SK-N-SH (cell line): ENCODE measurements at regions not wholly inside any gene's neighbourhood (a gene's known extent, or its start where the extent isn't known, plus 50 kb on each side); places are given as distances from the start of the nearest gene placed in this dataset.

Experiments used
- CTCF ChIA-PET: fragments of 300-600, 350-600 bp; formaldehyde crosslinking; extraction: SDS; loops from one replicate; lab custom pipeline; 2021; lab: Yijun Ruan, JAX
- POLR2A ChIA-PET: fragments of 350-600 bp; sonication (Branson Sonifier 250); formaldehyde crosslinking; extraction: SDS; loops from one replicate; lab custom pipeline; 2020; ENCODE audit warnings: antibody characterized with exemption, inconsistent platforms; lab: Yijun Ruan, JAX
- DNase-seq: peaks from one replicate; pipeline ENCODE4 v3.0.0; 2012
- H2AFZ ChIP-seq: fragments of 200-600 bp; sonication (generic); 2 replicates; pipeline ENCODE4 v1.8.1; 2016; ENCODE audit warnings: antibody characterized with exemption, mild to moderate bottlenecking, low read depth
- H3F3A ChIP-seq: fragments of 200-600 bp; sonication (generic); replicated peaks from 2 replicates; pipeline ENCODE3; 2016; ENCODE audit warnings: antibody characterized with exemption, mild to moderate bottlenecking; ENCODE audit not compliant: insufficient read depth
- H3K27ac ChIP-seq, 2 experiments: fragments of 200-500 bp in 1 of 2; fragments of 200-600 bp in 1 of 2; sonication (Bioruptor generic) in 1 of 2; sonication (generic), shearing (Covaris generic) in 1 of 2; 2 replicates each; pipeline versions ENCODE4 v1.5.1 to v1.6.1; 2014 to 2016; ENCODE audit warnings: low read depth in 2 of 2, inconsistent platforms in 1 of 2, low read length in 1 of 2, mild to moderate bottlenecking in 1 of 2, mixed read lengths in 1 of 2
- H3K27me3 ChIP-seq: fragments of 200-600 bp; sonication (generic), shearing (Covaris generic); 2 replicates; pipeline ENCODE4 v1.6.1; 2016; ENCODE audit warnings: mixed run types; ENCODE audit not compliant: insufficient read depth
- H3K36me3 ChIP-seq, 2 experiments: fragments of 200-500 bp in 1 of 2; fragments of 200-600 bp in 1 of 2; sonication (Bioruptor generic) in 1 of 2; sonication (generic) in 1 of 2; replicated peaks in 1 of 2; 2 replicates each; pipeline versions ENCODE3 to v1.5.1; 2014 to 2016; ENCODE audit warnings: low read length in 1 of 2, mild to moderate bottlenecking in 1 of 2; ENCODE audit not compliant: insufficient read depth in 2 of 2, control insufficient read depth in 1 of 2
- H3K4me1 ChIP-seq, 2 experiments: fragments of 200-500 bp in 1 of 2; fragments of 200-600 bp in 1 of 2; sonication (Bioruptor generic) in 1 of 2; sonication (generic), shearing (Covaris generic) in 1 of 2; 2 replicates each; pipeline versions ENCODE4 v1.5.1 to v1.6.1; 2014 to 2016; ENCODE audit warnings: low read depth in 1 of 2, low read length in 1 of 2, mixed run types in 1 of 2; ENCODE audit not compliant: insufficient read depth in 2 of 2, control insufficient read depth in 1 of 2
- H3K4me2 ChIP-seq: fragments of 200-600 bp; sonication (generic), shearing (Covaris generic); 2 replicates; pipeline ENCODE4 v1.6.1; 2017; ENCODE audit warnings: mixed run types
- H3K4me3 ChIP-seq, 2 experiments: fragments of 200-500 bp in 1 of 2; fragments of 200-600 bp in 1 of 2; sonication (Bioruptor generic) in 1 of 2; sonication (generic), shearing (Covaris generic) in 1 of 2; 2 replicates each; pipeline versions ENCODE4 v1.5.1 to v1.8.1; 2014 to 2016; ENCODE audit warnings: low read depth in 2 of 2, inconsistent platforms in 1 of 2, low read length in 1 of 2, mild to moderate bottlenecking in 1 of 2, mixed read lengths in 1 of 2, moderate library complexity in 1 of 2
- H3K79me2 ChIP-seq: fragments of 200-600 bp; sonication (generic); 2 replicates; pipeline ENCODE4 v1.8.1; 2017; ENCODE audit warnings: mild to moderate bottlenecking; ENCODE audit not compliant: insufficient read depth
- H3K9ac ChIP-seq: fragments of 200-600 bp; sonication (generic); 2 replicates; pipeline ENCODE4 v1.6.1; 2017; ENCODE audit warnings: mixed run types
- H3K9me2 ChIP-seq: fragments of 200-600 bp; sonication (generic); 2 replicates; pipeline ENCODE4 v1.6.1; 2017; ENCODE audit warnings: mixed run types
- H3K9me3 ChIP-seq: fragments of 200-600 bp; sonication (generic); 2 replicates; pipeline ENCODE4 v1.6.1; 2017; ENCODE audit warnings: mixed run types, mild to moderate bottlenecking, moderate library complexity
- H4K20me1 ChIP-seq: fragments of 200-600 bp; sonication (generic); 2 replicates; pipeline ENCODE4 v1.6.1; 2017; ENCODE audit warnings: mild to moderate bottlenecking, mixed run types; ENCODE audit not compliant: insufficient read depth
- ELF1 ChIP-seq: IDR thresholded peaks from 2 replicates; pipeline ENCODE4 v1.4.0; 2012
- NFIC ChIP-seq: IDR thresholded peaks from 2 replicates; pipeline ENCODE4 v1.4.0; 2012; ENCODE audit warnings: borderline replicate concordance
- NRF1 ChIP-seq: IDR thresholded peaks from 2 replicates; pipeline ENCODE4 v1.6.1; 2012; ENCODE audit warnings: low read depth, mild to moderate bottlenecking, low read length
- POLR2AphosphoS5 ChIP-seq: IDR thresholded peaks from 2 replicates; pipeline ENCODE4 v1.6.1; 2012; ENCODE audit warnings: low read depth, low read length
- RAD21 ChIP-seq: IDR thresholded peaks from 2 replicates; pipeline ENCODE4 v1.6.1; 2012; ENCODE audit warnings: mild to moderate bottlenecking, low read length
- RCOR1 ChIP-seq: fragments of 150-350 bp; IDR thresholded peaks from 2 replicates; pipeline ENCODE4 v1.6.1; 2017; ENCODE audit warnings: antibody characterized with exemption, low read length
- RXRA ChIP-seq: IDR thresholded peaks from 2 replicates; pipeline ENCODE4 v1.4.0; 2012; ENCODE audit warnings: low read depth, mild to moderate bottlenecking, borderline replicate concordance
- SMC3 ChIP-seq: IDR thresholded peaks from 2 replicates; pipeline ENCODE4 v1.6.1; 2012; ENCODE audit warnings: low read depth, low read length, improper control_type of control experiment
- TAF1 ChIP-seq: IDR thresholded peaks from 2 replicates; pipeline ENCODE4 v1.6.1; 2012; ENCODE audit warnings: low read depth, mild to moderate bottlenecking, low read length, moderate library complexity, borderline replicate concordance
- TCF12 ChIP-seq: IDR thresholded peaks from 2 replicates; pipeline ENCODE4 v1.4.0; 2012
- YY1 ChIP-seq: IDR thresholded peaks from 2 replicates; pipeline ENCODE4 v1.4.0; 2012; ENCODE audit warnings: low read depth, mild to moderate bottlenecking
- WGBS: methylation state at CpG from one replicate; pipeline ENCODE4 v1.1.6; 2017; ENCODE audit warnings: low lambda C conversion rate; 5-methylcytosine and 5-hydroxymethylcytosine counted together
- TF ChIP-seq, protein P1 (sequence below): IDR thresholded peaks from 2 replicates; pipeline ENCODE4 v1.4.0; 2012; ENCODE audit warnings: low read depth, borderline replicate concordance
- TF ChIP-seq, protein P2 (sequence below): IDR thresholded peaks from 2 replicates; pipeline ENCODE4 v1.4.0; 2012; ENCODE audit warnings: low read depth
- TF ChIP-seq, protein P3 (sequence below): fragments of 150-350 bp; IDR thresholded peaks from 2 replicates; pipeline ENCODE4 v1.6.1; 2017; ENCODE audit warnings: antibody characterized with exemption, low read length, low read depth, borderline replicate concordance
- TF ChIP-seq, protein P4 (sequence below): IDR thresholded peaks from 2 replicates; pipeline ENCODE4 v1.6.1; 2012; ENCODE audit warnings: mild to moderate bottlenecking, low read depth, low read length, moderate library complexity

DNA sequence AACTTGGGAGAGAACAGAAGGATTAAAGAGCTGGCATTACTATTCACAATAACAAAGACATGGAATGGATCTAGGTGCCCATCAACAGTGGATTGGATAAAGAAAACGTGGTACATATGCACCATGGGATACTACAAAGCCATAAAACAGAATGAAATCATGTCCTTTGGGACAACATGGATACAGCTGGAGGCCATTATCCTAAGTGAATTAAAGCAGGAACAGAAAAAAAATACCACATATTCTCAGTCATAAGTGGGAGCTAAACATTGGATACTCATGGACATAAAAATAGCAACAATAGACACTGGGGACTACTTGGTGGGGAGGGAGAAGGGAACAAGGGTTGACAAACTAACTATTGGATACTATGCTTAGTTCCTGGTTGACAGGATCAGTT, 133.2 kb upstream of the ITGB1 start:
- H3K4me2 ChIP-seq: no peak overlapping the region
- no peak overlapping the region for H3K9ac ChIP-seq
- no peaks in the 10 kb centered on the region for H3K27me3 ChIP-seq
- H4K20me1 ChIP-seq: no peaks in the 10 kb centered on the region
- H2AFZ ChIP-seq: no peak overlapping the region
- H3K79me2 ChIP-seq: no peaks in the 10 kb centered on the region
- TF ChIP-seq RAD21: no peak
- TF ChIP-seq POLR2AphosphoS5: no peak
- TF ChIP-seq, protein P1, sequence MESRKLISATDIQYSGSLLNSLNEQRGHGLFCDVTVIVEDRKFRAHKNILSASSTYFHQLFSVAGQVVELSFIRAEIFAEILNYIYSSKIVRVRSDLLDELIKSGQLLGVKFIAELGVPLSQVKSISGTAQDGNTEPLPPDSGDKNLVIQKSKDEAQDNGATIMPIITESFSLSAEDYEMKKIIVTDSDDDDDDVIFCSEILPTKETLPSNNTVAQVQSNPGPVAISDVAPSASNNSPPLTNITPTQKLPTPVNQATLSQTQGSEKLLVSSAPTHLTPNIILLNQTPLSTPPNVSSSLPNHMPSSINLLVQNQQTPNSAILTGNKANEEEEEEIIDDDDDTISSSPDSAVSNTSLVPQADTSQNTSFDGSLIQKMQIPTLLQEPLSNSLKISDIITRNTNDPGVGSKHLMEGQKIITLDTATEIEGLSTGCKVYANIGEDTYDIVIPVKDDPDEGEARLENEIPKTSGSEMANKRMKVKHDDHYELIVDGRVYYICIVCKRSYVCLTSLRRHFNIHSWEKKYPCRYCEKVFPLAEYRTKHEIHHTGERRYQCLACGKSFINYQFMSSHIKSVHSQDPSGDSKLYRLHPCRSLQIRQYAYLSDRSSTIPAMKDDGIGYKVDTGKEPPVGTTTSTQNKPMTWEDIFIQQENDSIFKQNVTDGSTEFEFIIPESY: no peak
- TF ChIP-seq, protein P2, sequence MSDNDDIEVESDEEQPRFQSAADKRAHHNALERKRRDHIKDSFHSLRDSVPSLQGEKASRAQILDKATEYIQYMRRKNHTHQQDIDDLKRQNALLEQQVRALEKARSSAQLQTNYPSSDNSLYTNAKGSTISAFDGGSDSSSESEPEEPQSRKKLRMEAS: no peak
- TF ChIP-seq RCOR1: no peak
- TF ChIP-seq RXRA: no peak
- TF ChIP-seq TCF12: no peak
- TF ChIP-seq TAF1: no peak
- TF ChIP-seq SMC3: no peak
- no peak for TF ChIP-seq NFIC
- TF ChIP-seq NRF1: no peak
- ChIA-PET CTCF (no interaction called here), POLR2A (no interaction called here)
- no peak overlapping the region for H3K27ac ChIP-seq
- H3K9me2 ChIP-seq: no peaks in the 10 kb centered on the region
- no peak for DNase-seq
- H3K4me1 ChIP-seq: no peaks in the 10 kb centered on the region
- H3K36me3 ChIP-seq: no peaks in the 10 kb centered on the region
- H3F3A ChIP-seq: no peaks in the 10 kb centered on the region
- H3K4me3 ChIP-seq: no peak overlapping the region
- no peaks in the 10 kb centered on the region for H3K9me3 ChIP-seq
- 23% methylated on average over 1 of the region's 1 CpG for WGBS

DNA sequence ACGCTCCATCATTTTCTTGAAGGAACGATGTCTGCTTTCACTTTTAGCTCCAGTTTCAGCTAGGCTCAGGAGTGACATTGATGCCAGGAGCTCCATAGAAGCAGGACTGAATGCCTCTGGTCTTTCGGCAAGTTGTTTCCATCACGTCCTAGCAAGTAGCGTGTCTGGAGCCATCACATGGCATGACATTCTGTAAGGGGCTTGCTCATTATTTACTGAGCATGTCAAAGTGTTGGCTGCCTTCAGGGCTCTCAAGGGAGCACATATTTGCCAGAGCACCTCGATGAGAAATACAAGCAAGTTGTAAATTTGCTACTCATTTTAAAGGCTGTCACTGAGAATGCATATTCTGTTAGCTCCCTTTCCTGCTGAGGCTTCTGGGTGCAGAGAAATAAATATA, 131.0 kb upstream of the ITGB1 start:
- Histone ChIP-seq H2AFZ (no peak overlapping the region), H3K27me3 (no peaks in the 10 kb centered on the region), H4K20me1 (no peaks in the 10 kb centered on the region), H3K9me2 (no peaks in the 10 kb centered on the region), H3K9me3 (no peaks in the 10 kb centered on the region), H3K9ac (no peak overlapping the region), H3F3A (no peaks in the 10 kb centered on the region), H3K4me1 (no peaks in the 10 kb centered on the region), H3K4me2 (no peak overlapping the region), H3K4me3 (no peak overlapping the region), H3K27ac (no peak overlapping the region), H3K79me2 (no peaks in the 10 kb centered on the region), H3K36me3 (no peaks in the 10 kb centered on the region)
- no peak for TF ChIP-seq NRF1
- 80% methylated on average over 6 of the region's 6 CpGs for WGBS
- POLR2A ChIA-PET: no interaction called here
- CTCF ChIA-PET: no interaction called here
- no peak for DNase-seq

DNA sequence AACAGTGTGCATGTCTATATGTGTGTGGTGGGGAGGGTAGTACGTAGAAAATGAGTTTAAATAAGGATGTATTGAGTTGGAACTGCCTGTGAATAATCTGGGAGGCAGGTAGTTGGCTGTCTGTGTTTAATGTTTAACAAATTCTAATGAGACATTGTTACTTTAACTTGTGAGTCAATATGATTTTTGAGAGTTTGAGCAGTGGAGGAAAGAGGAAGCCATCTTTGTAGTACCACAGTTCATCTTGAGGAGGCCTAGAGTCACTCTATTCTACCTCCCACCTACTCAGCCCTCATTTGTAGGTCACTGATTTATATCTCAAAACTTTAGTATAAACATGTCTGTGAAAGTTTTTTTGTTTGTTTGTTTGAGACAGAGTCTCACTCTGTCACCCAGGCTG, 129.9 kb upstream of the ITGB1 start:
- no peaks in the 10 kb centered on the region for H3K4me1 ChIP-seq
- no peaks in the 10 kb centered on the region for H3K36me3 ChIP-seq
- no peak overlapping the region for H2AFZ ChIP-seq
- no peak overlapping the region for H3K4me3 ChIP-seq
- H3K9me2 ChIP-seq: no peaks in the 10 kb centered on the region
- H4K20me1 ChIP-seq: no peaks in the 10 kb centered on the region
- DNase-seq: no peak
- no peaks in the 10 kb centered on the region for H3K27me3 ChIP-seq
- no peaks in the 10 kb centered on the region for H3K79me2 ChIP-seq
- no peak overlapping the region for H3K27ac ChIP-seq
- no peaks in the 10 kb centered on the region for H3F3A ChIP-seq
- POLR2A ChIA-PET: no interaction called here
- no peak overlapping the region for H3K4me2 ChIP-seq
- no peaks in the 10 kb centered on the region for H3K9me3 ChIP-seq
- CTCF ChIA-PET: no interaction called here
- WGBS: 66% methylated on average over 1 of the region's 1 CpG
- no peak overlapping the region for H3K9ac ChIP-seq
- TF ChIP-seq, protein P2: no peak
- TF ChIP-seq NRF1: no peak
- TF ChIP-seq, protein P3, sequence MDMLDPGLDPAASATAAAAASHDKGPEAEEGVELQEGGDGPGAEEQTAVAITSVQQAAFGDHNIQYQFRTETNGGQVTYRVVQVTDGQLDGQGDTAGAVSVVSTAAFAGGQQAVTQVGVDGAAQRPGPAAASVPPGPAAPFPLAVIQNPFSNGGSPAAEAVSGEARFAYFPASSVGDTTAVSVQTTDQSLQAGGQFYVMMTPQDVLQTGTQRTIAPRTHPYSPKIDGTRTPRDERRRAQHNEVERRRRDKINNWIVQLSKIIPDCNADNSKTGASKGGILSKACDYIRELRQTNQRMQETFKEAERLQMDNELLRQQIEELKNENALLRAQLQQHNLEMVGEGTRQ: no peak
- no peak for TF ChIP-seq ELF1
- TF ChIP-seq YY1: no peak
- TF ChIP-seq, protein P4, sequence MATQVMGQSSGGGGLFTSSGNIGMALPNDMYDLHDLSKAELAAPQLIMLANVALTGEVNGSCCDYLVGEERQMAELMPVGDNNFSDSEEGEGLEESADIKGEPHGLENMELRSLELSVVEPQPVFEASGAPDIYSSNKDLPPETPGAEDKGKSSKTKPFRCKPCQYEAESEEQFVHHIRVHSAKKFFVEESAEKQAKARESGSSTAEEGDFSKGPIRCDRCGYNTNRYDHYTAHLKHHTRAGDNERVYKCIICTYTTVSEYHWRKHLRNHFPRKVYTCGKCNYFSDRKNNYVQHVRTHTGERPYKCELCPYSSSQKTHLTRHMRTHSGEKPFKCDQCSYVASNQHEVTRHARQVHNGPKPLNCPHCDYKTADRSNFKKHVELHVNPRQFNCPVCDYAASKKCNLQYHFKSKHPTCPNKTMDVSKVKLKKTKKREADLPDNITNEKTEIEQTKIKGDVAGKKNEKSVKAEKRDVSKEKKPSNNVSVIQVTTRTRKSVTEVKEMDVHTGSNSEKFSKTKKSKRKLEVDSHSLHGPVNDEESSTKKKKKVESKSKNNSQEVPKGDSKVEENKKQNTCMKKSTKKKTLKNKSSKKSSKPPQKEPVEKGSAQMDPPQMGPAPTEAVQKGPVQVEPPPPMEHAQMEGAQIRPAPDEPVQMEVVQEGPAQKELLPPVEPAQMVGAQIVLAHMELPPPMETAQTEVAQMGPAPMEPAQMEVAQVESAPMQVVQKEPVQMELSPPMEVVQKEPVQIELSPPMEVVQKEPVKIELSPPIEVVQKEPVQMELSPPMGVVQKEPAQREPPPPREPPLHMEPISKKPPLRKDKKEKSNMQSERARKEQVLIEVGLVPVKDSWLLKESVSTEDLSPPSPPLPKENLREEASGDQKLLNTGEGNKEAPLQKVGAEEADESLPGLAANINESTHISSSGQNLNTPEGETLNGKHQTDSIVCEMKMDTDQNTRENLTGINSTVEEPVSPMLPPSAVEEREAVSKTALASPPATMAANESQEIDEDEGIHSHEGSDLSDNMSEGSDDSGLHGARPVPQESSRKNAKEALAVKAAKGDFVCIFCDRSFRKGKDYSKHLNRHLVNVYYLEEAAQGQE: no peak
